ENCODE measurements at regions not wholly inside any gene's neighbourhood (a gene's known extent, or its start where the extent isn't known, plus 50 kb on each side); places are given as distances from the start of the nearest gene placed in this dataset.
A peak's percentile ranks its signal among the peaks of the same experiment; 100 is the strongest.
"Not testable (repeated sequence)": the region's sequence is repeated elsewhere in the genome, so short reads cannot be mapped to it uniquely, and the experiment has no call there.

DNA sequence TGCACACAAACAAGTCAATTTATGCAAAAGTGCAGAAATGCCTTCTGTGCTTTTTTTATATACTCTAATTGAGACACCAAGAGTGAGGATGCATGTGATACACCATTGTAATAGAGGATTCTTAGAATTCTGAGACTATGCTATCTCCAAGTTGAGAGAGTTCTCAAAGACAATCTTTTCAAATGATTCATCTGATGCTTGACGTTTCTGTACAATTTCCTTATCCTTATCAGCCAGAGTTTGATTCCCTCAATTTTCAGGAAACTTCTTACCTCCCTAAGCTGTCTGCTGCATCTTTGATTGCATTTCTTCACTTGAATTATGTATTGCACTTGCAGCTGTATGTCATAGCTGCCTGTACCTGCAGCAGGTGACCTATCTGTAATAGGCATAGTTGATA, 211.3 kb upstream of the SPAG17 start:
- no peak for DNase-seq
- in situ Hi-C loops (cut with HindIII; ENCODE audit: low pct_ligation_motif_present, low pct_unique_long_range_greater_than_20kb, low sequenced_read_pairs), result no loop called here

DNA sequence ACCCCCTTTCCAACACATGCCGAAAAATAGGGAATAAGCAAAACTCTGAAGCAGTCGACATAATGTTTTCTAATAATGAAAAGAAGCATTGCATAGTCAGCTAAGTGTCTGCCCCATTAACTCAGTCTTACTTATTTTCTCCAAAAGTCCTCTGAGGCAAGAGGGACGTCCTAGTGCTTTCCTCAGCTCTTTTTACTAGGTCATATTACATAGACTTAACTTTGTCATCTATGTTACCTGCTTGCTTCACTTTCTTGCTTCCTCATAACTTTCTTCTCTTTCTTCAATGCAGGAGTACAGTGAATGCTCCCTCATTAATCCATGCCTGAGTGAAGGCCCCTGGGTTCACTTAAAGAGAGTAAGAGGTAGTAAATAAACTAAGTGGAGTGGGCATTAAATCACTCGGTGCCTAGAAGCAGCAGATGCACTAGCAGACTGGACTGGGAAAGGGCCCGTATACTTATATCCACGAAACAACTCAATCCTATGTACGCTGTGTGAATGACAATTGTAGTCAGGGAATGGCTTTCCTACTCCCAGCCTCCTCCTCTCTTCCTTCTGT, 210.5 kb upstream of the SPAG17 start:
- in situ Hi-C loops (cut with HindIII; ENCODE audit: low pct_ligation_motif_present, low pct_unique_long_range_greater_than_20kb, low sequenced_read_pairs), result no loop called here
- no peak for DNase-seq

DNA sequence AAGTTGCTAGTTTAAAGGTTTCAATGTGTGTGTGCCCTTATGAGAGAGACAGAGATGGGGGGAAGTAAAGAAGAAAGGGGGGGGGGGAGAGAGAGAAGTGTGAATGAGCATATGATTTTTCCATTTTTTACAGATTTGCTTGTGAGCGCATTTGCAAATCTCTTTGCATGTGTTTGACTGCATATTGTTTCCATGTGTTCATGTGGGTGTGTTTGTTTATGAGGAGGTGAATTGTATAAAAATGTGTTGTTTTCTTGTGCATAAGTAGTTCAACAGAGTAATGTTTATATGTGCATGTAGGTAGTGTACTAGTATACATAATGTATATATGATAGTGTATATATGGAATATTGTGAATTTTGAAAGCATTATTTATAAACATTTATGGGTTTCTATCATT, 205.9 kb upstream of the SPAG17 start:
- DNase-seq, result no peak
- in situ Hi-C loops (cut with HindIII; ENCODE audit: low pct_ligation_motif_present, low pct_unique_long_range_greater_than_20kb, low sequenced_read_pairs), result no loop called here

DNA sequence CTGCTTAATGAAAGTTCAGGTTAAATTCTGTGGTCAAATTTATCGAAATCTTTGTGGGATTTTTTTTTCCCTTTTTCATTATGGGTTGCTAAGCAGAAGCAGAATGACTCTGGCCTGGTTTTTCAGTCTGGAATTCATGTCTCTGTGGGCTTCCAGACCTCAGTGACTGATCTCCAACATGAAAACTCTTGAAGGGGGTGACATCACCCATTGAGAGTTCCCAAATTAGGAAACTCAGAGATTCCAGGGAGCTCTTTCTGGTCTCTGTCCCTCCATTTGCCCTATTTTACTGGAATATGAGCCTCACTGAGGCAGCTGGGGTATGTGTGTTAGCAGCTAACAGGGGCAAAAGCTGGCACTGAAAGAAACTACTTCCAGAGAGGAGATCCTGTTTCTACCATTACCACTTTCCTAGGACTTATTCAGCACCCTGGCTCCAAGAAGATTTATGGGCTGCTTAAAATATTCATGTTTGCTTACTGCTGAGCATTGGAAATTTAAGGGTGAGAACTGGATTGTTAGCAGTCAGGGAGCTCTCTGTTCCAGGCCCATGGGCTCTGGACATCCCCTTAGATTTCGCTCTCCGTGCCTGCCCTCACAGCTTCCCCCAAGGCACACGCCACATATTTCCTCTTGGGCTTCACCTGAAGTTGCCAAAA, 203.4 kb upstream of the SPAG17 start:
- DNase-seq, result no peak
- in situ Hi-C loops (cut with HindIII; ENCODE audit: low pct_ligation_motif_present, low pct_unique_long_range_greater_than_20kb, low sequenced_read_pairs), result no loop called here

DNA sequence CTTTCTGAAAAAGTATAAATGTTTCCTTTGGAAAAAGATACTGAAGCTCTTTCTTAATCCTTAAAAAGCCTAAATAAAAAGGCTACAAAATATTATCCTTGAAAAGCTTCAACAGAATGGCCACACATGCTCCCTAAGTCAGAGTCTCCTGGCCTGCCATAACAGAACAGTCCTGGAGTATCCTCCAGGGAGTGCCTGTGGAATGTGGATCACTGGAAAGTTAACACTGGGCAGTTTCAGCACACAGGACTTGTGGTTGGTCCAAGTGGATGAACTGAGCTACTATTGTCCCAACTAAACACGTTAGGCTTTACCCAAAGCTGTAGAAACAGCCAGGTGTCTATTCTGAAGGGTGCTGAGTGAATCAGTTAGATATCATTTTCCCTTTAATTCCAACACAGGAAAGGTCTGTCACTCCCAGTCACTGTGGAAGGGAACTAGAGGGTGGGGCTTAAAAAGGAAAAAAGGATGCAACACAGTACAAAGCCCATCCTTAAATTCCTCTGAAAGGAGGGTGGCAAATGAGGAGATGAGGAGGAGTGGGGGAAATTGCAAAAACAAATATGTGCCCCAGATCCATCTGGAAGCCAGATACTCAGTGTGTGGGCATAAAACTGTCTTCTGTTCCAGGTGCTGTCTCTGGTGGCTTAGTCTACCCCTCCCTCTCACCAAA, 196.3 kb upstream of the SPAG17 start:
- in situ Hi-C loops (cut with HindIII; ENCODE audit: low pct_ligation_motif_present, low pct_unique_long_range_greater_than_20kb, low sequenced_read_pairs), result no loop called here
- no peak for DNase-seq

DNA sequence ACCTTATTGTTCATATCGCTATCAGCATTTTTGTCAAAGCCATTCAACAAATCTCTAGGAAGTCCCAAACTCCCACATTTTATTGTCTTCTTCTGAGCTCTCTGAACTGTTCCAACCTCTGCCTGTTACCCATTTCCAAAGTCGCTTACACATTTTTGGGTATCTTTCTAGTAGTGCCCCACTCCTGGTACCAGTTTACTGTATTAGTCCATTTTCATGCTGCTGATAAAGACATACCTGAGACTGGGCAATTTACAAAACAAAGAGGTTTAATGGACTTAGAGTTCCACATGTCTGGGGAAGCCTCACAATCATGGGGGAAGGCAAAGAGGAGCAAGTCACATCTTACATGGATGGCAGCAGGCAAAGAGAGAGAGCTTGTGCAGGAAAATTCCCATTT, 192.2 kb upstream of the SPAG17 start:
- DNase-seq; in situ Hi-C loops (cut with HindIII; ENCODE audit: low pct_ligation_motif_present, low pct_unique_long_range_greater_than_20kb, low sequenced_read_pairs): not testable (repeated sequence)

DNA sequence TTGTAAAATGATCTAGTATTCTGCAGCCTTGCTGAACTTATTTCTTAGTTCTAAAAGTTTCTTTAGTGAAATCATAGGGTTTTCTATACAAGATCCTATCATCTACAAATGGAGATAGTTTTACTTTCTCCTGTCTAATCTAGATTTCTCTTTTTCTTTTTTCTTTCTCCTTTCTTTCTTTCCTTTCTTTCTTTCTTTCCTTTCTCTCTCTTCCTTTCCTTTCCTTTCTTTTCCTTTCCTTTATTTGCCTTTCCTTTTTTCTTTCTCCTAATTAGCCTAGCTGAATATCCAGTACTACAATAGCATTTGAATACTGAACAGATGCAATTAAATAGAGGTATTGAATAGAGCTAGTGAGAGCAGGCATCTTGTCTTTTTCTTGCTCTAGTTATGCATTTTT, 186.6 kb upstream of the SPAG17 start:
- no peak for DNase-seq
- in situ Hi-C loops (cut with HindIII; ENCODE audit: low pct_ligation_motif_present, low pct_unique_long_range_greater_than_20kb, low sequenced_read_pairs), result no loop called here

DNA sequence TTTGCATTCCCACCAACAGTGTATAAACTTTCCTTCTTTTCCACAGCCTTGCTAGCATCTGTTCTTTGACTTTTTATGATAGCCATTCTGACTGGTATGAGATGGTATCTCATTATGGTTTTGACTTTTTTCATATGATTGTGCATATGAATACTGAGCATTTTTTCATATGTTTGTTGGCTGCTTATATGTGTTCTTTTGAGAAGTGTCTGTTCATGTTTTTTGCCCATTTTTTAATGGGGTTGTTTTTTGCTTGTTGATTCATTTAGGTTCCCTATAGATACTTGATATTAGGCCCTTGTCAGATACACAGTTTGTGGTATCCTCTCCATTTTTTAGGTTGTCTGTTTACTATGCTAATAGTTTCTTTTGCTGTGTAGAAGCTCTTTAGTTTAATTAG, 185.8 kb upstream of the SPAG17 start:
- in situ Hi-C loops (cut with HindIII; ENCODE audit: low pct_ligation_motif_present, low pct_unique_long_range_greater_than_20kb, low sequenced_read_pairs), result no loop called here

DNA sequence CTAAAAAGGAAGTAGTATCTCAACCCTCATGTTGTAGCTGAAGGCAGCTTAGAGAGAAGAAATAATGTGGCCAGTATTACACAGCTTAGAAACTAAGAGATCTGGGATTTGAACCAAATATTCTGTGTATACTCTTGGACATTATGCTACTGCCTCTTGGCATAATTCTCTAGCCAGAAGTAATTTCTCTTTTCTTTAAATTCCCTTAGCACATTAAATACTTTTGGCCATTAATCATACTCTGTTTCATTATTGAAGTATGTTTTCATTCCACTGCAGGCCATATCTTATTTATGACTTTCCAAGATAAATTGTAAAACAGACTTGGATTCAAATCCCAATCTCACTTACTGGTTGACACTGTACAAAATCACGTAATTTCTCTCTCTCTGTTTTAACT, 181.3 kb upstream of the SPAG17 start:
- DNase-seq, result no peak
- in situ Hi-C loops (cut with HindIII; ENCODE audit: low pct_ligation_motif_present, low pct_unique_long_range_greater_than_20kb, low sequenced_read_pairs), result no loop called here

More for the DNA sequence above, 185.8 kb upstream of the SPAG17 start:
- no peak for DNase-seq

DNA sequence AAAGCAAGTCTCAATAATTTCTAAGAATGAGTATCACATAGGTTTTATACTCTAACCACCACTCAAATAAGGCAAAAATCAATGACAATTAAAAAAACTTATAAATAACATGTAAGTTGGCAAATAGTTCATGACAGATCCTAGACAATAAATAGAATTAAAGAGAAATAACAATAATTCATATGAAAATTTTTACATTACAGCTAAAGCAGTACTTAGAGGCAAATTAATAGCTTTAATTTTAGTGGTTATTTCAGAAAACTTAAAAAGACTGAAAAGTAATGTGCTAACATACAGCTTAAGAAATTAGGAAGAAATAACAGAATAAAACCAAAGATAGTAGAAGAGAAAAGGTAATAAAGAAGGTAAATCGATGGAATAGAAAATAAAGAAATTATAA, 179.9 kb upstream of the SPAG17 start:
- in situ Hi-C loops (cut with HindIII; ENCODE audit: low pct_ligation_motif_present, low pct_unique_long_range_greater_than_20kb, low sequenced_read_pairs), result no loop called here
- no peak for DNase-seq

DNA sequence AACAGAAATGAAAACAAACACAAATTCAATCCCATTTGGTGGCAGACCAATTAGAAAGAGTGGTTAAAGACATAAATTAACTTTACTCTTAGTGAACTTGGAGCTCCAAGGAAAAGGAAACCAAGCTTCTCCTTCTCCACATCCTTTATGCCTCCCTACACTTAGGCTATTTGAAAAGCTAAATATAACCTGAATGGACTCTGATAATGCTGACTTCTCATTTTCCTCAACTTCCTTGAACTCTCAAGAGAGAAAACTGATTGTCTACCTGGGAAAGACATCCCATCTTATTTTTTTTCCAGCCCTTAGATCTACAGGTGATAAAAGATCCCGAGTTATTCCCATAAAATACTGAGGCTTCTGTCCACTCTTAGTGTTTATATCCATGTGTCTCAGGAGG, 178.4 kb upstream of the SPAG17 start:
- in situ Hi-C loops (cut with HindIII; ENCODE audit: low pct_ligation_motif_present, low pct_unique_long_range_greater_than_20kb, low sequenced_read_pairs), result no loop called here
- no peak for DNase-seq

DNA sequence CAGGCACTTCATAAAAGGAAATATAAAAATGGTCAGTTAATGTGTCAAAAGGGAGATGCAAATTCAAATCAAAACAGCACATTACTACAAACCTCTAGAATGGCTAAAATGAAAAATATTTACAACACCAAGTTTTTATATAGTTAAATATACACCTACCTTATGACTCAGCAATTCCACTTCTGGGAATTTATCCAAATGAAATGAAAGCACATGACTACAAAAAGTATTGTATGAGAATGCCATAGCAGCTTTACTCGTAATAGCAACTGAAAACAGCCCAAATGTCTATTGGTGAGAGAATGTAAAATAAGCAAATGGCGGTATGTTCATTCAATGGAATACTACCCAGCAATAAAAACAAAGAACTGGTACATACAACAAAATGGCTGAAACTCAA, 175.8 kb upstream of the SPAG17 start:
- DNase-seq, result peak; percentile 19

DNA sequence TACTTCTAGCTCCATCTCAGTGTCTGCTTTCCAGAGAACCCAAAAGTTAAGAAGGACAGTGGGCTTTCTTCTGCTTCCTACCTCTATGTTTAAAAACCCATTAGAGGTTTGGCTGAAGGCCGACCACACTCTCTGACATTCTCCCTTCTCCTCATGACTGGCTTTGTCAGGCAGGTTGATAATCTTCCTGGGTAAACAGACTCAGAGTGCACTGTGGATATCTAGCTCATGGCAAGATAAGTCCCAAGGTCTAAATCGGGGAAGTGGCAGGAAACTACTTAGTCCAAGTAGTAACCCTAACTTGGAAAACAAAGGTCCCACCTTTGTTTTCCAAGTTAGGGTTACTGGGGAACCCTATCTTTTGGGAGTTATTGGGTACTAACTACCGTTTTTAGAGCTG, 161.9 kb upstream of the SPAG17 start:
- DNase-seq, result no peak
- in situ Hi-C loops (cut with HindIII; ENCODE audit: low pct_ligation_motif_present, low pct_unique_long_range_greater_than_20kb, low sequenced_read_pairs), result no loop called here

More for the DNA sequence above, 175.8 kb upstream of the SPAG17 start:
- in situ Hi-C loops (cut with HindIII; ENCODE audit: low pct_ligation_motif_present, low pct_unique_long_range_greater_than_20kb, low sequenced_read_pairs), result no loop called here

DNA sequence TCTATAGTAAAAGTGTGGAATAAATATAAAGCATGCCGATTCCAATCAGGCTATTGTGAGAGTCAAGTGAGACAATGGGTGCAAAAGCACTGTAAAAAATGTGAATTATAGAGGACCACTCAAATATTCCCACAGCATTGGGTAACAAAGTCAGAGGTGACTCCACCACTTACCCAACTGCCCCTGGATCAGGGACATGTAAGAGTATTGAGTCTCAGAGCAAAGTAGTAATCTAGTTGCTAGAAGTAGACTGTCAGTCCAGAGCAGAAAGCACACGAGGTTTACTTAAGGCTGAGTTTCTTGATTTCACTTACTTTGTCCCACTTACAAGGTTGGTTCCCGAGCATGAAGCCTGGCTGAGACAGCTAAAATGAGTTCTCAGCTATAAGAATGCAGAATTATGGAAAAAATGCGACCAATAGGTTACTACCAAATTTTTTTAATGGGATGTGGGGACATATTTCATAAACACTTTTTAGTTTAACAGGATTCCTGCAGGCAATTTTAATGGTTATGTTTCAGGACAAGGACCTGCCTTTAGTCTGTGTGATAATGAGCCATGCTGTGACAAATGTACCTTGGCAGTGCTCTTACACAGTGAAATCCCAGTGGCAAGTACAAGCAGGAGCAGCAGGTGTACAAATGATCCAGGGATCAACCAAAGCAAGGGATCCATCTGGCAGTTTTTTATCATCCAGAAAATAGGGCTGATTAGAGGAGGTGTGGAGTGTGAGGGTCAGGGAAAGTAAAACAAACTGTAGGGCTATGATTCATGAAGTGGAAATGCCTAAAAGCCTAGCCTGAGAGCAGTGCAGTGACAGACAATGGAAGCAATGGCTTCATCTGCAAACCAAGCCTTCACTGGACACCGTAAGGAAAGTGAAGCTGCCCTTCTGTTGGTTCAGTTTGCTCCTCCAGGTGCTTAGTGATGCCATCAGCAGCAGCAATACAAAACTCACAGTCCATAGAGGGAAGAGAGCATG, 156.2 kb upstream of the SPAG17 start:
- in situ Hi-C loops (cut with HindIII; ENCODE audit: low pct_ligation_motif_present, low pct_unique_long_range_greater_than_20kb, low sequenced_read_pairs), result no loop called here
- no peak for DNase-seq

DNA sequence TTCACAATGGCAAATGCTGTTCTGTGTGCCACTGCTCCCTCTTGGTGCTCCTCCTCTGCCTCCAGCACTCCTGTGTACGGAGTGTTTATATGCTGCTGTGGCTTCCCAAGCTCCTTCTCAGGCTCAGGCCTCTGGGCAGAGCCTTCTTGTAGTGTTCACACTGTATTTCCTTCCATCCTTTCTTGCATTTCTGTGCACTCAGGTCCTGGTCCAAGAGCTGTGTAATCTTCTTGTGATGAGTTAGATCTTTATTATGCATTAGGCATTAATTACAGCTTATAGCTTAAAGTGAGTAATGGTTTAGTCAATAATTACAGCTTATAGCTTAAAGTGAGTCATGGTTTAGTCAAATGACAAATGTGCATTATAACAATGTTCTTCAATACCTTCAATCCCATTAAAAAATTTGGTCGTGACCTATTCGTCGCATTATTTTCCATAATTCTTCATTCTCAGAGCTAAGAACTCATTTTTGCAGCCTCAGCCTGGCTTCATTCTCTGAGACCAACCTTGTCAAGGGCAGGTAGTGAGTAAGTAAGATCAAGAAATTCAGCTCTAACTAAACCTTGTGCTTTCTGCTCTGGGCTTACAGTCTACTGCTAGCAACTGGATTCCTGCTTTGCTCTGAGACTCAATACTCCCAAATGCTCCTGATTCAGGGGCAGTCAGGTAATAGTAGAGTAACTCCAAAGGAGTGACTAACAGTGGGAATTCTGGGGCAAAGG, 154.5 kb upstream of the SPAG17 start:
- in situ Hi-C loops (cut with HindIII; ENCODE audit: low pct_ligation_motif_present, low pct_unique_long_range_greater_than_20kb, low sequenced_read_pairs), result no loop called here
- DNase-seq, result no peak

DNA sequence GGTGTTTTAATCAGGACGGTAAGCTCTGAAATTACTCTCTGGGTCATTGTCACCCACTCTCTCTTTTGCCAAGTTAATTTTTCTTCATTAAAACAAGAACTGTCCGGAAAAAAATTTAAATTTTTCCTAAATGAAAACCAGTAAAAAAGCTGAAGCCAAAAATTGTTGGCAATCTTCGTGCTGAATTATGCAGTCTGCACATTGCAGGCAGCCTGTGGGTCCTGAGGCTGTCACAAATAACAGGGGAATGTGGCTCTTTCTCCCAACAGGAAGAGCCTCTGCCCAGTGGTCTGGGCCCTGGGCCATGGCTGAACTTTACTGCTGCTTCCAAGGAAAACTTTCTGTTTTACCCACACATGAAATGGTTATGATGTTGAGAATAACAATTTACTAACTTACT, 153.9 kb upstream of the SPAG17 start:
- in situ Hi-C loops (cut with HindIII; ENCODE audit: low pct_ligation_motif_present, low pct_unique_long_range_greater_than_20kb, low sequenced_read_pairs), result no loop called here
- no peak for DNase-seq

DNA sequence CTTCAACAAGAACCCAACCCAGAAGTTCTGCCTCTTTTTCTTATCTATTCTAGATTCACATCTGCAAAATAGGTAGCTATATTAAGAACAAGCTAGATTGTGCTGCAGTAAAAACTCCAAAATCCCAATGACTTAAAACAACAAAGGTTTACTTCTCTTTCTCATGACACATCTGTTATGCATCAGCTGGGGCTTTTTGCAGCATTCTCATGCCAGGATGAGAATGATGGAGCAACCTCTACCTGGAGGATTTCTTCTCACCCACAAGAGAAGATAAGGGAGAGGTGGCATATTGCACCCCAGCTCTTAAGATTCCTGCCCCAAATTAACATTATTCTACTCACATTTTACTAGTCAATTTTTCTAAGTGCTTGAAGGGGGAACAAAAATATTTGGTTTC, 152.3 kb upstream of the SPAG17 start:
- in situ Hi-C loops (cut with HindIII; ENCODE audit: low pct_ligation_motif_present, low pct_unique_long_range_greater_than_20kb, low sequenced_read_pairs), result no loop called here

DNA sequence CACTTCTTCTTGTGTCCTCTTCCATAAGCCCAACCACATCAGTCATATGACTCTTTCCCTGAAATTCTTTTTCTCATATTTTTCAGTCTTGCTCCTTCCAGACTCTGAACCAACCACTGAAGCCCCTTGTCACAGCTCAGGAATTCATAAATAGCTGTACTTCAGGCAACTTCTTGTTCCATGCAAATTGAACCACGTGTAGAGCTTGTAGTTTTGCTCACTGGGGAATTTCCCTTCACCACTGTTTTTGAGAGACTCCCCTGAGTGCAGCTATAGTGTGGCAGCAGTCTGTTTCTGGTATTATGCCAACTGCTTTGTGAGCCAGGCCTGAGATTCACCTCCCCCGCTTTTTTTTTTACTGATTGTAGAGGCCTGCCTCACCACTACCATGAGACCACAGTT, 150.3 kb upstream of the SPAG17 start:
- in situ Hi-C loops (cut with HindIII; ENCODE audit: low pct_ligation_motif_present, low pct_unique_long_range_greater_than_20kb, low sequenced_read_pairs), result no loop called here
- DNase-seq, result no peak

More for the DNA sequence above, 152.3 kb upstream of the SPAG17 start:
- no peak for DNase-seq

All from ACHN (cell line).